Activated CD8-positive, alpha-beta memory T cell treated with anti-CD3 and anti-CD28 coated beads, Interleukin-2, amount 10 ng/mL, durations not matched to agents 7 days and 5 days (primary cell): ENCODE measurements at regions not wholly inside any gene's neighbourhood (a gene's known extent, or its start where the extent isn't known, plus 50 kb on each side); places are given as distances from the start of the nearest gene placed in this dataset.
"Not testable (repeated sequence)": the region's sequence is repeated elsewhere in the genome, so short reads cannot be mapped to it uniquely, and the experiment has no call there.

Source experiments
- ATAC-seq: fragments of 150-1000 bp; cut with Tn5 transposase; one replicate; pipeline ENCODE4 v1.10.0; 2021; ENCODE audit warnings: moderate library complexity
- CTCF ChIA-PET: fragments of 350-600 bp; sonication (Branson Sonifier 250); formaldehyde crosslinking; loops from one replicate; lab custom pipeline; 2021; ENCODE audit warnings: antibody characterized with exemption; lab: Charles Lee
- DNase-seq: peaks from one replicate; pipeline ENCODE4 v3.0.0-alpha.2; 2020
- H3K27ac Mint-ChIP-seq: one replicate; pipeline ENCODE4 v1.8.0; 2021; ENCODE audit warnings: mild to moderate bottlenecking, mixed read lengths
- H3K27me3 Mint-ChIP-seq: one replicate; pipeline ENCODE4 v1.8.0; 2021; ENCODE audit warnings: mixed read lengths
- H3K36me3 Mint-ChIP-seq: one replicate; pipeline ENCODE4 v1.8.0; 2021; ENCODE audit warnings: mild to moderate bottlenecking, mixed read lengths
- H3K4me1 Mint-ChIP-seq: one replicate; pipeline ENCODE4 v1.8.0; 2021; ENCODE audit warnings: mixed read lengths
- H3K4me3 Mint-ChIP-seq: one replicate; pipeline ENCODE4 v1.8.0; 2021; ENCODE audit warnings: mild to moderate bottlenecking, moderate library complexity, mixed read lengths
- H3K9me3 Mint-ChIP-seq: one replicate; pipeline ENCODE4 v1.8.0; 2022; ENCODE audit warnings: low read depth, mixed read lengths

- Mint-ChIP-seq H3K27ac (no peak overlapping the region), H3K36me3 (no peaks in the 10 kb centered on the region), H3K9me3 (no peaks in the 10 kb centered on the region), H3K4me3 (no peak overlapping the region), H3K27me3 (no peaks in the 10 kb centered on the region), H3K4me1 (no peaks in the 10 kb centered on the region)
- ATAC-seq (no peak), DNase-seq (no peak)
- CTCF ChIA-PET = no interaction called here
Measured at GRCh38 chr7:10612950-10613349, 360.7 kb upstream of the PHF14 start.

DNA sequence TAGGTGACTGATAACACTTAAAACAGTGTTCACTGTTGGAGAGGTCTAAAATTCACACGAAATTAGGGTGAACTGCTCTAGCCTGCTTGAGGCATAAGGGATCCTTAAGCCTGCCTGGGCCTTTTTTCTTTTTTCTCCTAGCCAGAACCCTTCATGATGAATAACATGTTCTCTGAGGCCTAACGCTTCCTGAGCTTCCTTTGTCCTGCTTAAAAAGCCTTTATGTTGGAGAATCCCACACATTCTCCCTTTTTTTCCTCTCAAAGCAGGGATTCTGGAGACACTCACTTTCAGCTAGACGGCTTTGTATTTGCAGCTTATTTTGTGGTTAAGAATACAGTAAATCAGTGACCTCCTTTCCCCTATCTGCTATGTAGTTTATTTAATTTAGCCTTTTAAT lies 354.7 kb upstream of the PHF14 start:
- CTCF ChIA-PET = no interaction called here
- H3K4me3 Mint-ChIP-seq = no peak overlapping the region
- ATAC-seq (no peak), DNase-seq (no peak)
- no peak overlapping the region for H3K27ac Mint-ChIP-seq
- no peaks in the 10 kb centered on the region for H3K36me3 Mint-ChIP-seq
- no peaks in the 10 kb centered on the region for H3K27me3 Mint-ChIP-seq
- no peaks in the 10 kb centered on the region for H3K4me1 Mint-ChIP-seq
- H3K9me3 Mint-ChIP-seq = peaks cover 10% of the 10 kb centered on the region

DNA sequence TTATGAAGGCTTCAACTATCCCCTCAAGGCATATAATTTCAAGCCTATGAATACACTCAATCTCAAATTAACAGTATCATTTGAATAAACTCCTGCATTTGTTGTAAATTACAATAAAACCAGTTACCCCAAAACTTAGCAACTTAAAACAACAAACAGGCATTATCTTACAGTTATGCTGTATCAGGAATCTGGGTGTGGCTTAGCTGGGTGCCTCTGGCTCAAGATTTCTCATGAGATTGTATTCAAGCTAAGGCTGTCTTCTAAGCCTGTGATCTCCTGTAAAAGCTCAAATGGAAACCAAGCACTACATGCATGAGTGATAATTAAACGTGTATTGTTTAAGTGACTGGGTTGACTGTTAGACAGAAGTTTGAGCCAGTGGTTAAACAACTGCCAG lies 341.0 kb upstream of the PHF14 start:
- H3K9me3 Mint-ChIP-seq = no peaks in the 10 kb centered on the region
- no peak for ATAC-seq
- no peak for DNase-seq
- no peaks in the 10 kb centered on the region for H3K4me1 Mint-ChIP-seq
- no peaks in the 10 kb centered on the region for H3K36me3 Mint-ChIP-seq
- no peak overlapping the region for H3K27ac Mint-ChIP-seq
- H3K4me3 Mint-ChIP-seq = no peak overlapping the region
- CTCF ChIA-PET = no interaction called here
- no peaks in the 10 kb centered on the region for H3K27me3 Mint-ChIP-seq

GRCh38 chr7:10634239-10634638 lies 339.4 kb upstream of the PHF14 start:
- CTCF ChIA-PET = no interaction called here
- H3K36me3 Mint-ChIP-seq = no peaks in the 10 kb centered on the region
- H3K27ac Mint-ChIP-seq = no peak overlapping the region

GRCh38 chr7:10637991-10638390 lies 335.7 kb upstream of the PHF14 start:
- Mint-ChIP-seq H3K4me3 (no peak overlapping the region), H3K36me3 (no peaks in the 10 kb centered on the region), H3K27ac (no peak overlapping the region), H3K9me3 (no peaks in the 10 kb centered on the region), H3K4me1 (peaks cover 2% of the 10 kb centered on the region), H3K27me3 (no peaks in the 10 kb centered on the region)
- ATAC-seq = no peak
- CTCF ChIA-PET = no interaction called here
- no peak for DNase-seq

More at GRCh38 chr7:10634239-10634638, 339.4 kb upstream of the PHF14 start:
- ATAC-seq (no peak), DNase-seq (no peak)
- H3K9me3 Mint-ChIP-seq = no peaks in the 10 kb centered on the region
- H3K4me1 Mint-ChIP-seq = no peaks in the 10 kb centered on the region
- no peaks in the 10 kb centered on the region for H3K27me3 Mint-ChIP-seq
- H3K4me3 Mint-ChIP-seq = no peak overlapping the region

DNA sequence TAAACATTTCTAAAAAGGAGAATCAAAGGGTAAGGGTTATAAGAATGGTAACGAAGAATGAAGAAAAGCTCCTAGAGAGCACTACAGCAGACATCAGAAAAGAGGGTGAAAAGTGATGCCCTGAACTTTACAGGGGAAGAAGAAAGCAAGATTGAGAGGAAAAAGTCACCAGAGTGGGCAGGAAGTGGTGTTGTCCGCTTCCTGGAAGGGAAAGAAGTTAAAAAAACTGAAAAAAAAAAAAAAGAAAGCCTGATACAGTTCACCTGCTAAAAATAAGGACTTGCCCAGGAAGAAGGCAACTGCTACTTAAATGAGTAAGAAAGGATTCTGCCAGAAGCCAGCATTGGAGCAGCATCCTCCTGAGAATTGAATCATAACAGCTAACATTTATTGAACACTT lies 330.1 kb upstream of the PHF14 start:
- Mint-ChIP-seq H3K27ac (peak overlapping the region; percentile 2), H3K36me3 (no peaks in the 10 kb centered on the region), H3K4me1 (peaks cover 19% of the 10 kb centered on the region), H3K27me3 (no peaks in the 10 kb centered on the region), H3K9me3 (no peaks in the 10 kb centered on the region), H3K4me3 (no peak overlapping the region)
- ATAC-seq = peak; percentile 67
- CTCF ChIA-PET = no interaction called here
- DNase-seq = peak; percentile 53

GRCh38 chr7:10644849-10645248 lies 328.8 kb upstream of the PHF14 start:
- Mint-ChIP-seq H3K27ac (no peak overlapping the region), H3K9me3 (no peaks in the 10 kb centered on the region), H3K4me1 (peaks cover 19% of the 10 kb centered on the region), H3K27me3 (no peaks in the 10 kb centered on the region), H3K36me3 (no peaks in the 10 kb centered on the region), H3K4me3 (no peak overlapping the region)
- no peak for DNase-seq
- no peak for ATAC-seq
- CTCF ChIA-PET = no interaction called here

- Mint-ChIP-seq H3K27me3 (no peaks in the 10 kb centered on the region), H3K4me3 (no peak overlapping the region), H3K27ac (no peak overlapping the region), H3K4me1 (peaks cover 19% of the 10 kb centered on the region), H3K9me3 (no peaks in the 10 kb centered on the region), H3K36me3 (no peaks in the 10 kb centered on the region)
- no peak for DNase-seq
- ATAC-seq = no peak
- CTCF ChIA-PET = no interaction called here
Measured at GRCh38 chr7:10646194-10646593, 327.5 kb upstream of the PHF14 start.

- no peak for DNase-seq
- no peak overlapping the region for H3K4me3 Mint-ChIP-seq
- H3K9me3 Mint-ChIP-seq = no peaks in the 10 kb centered on the region
- H3K27me3 Mint-ChIP-seq = no peaks in the 10 kb centered on the region
- ATAC-seq = no peak
- no peaks in the 10 kb centered on the region for H3K36me3 Mint-ChIP-seq
- no peak overlapping the region for H3K27ac Mint-ChIP-seq
- H3K4me1 Mint-ChIP-seq = peaks cover 15% of the 10 kb centered on the region
- CTCF ChIA-PET = no interaction called here
Measured at GRCh38 chr7:10648289-10648688, 325.4 kb upstream of the PHF14 start.

GRCh38 chr7:10649120-10649519 lies 324.6 kb upstream of the PHF14 start:
- H3K4me3 Mint-ChIP-seq, CTCF ChIA-PET, H3K27ac Mint-ChIP-seq, ATAC-seq, H3K9me3 Mint-ChIP-seq, H3K4me1 Mint-ChIP-seq, DNase-seq, H3K27me3 Mint-ChIP-seq, H3K36me3 Mint-ChIP-seq: not testable (repeated sequence)

DNA sequence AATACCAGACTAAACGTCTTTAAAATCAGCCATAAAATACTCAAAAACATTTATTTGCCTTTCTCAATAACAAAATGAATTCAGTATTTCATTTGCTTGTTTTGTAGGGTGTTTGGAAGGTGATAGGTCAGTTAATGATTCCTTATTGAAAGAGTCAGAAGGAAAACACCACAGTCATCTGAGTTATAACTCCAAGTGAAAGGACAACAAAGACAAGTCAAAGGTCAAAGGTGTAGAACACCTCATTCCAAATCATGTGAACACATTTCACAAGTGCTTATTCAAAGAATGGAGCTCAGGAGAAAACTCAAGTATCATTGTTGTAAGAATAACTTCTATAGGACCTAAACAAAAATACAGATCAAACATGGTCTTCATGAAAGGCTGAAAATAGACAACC lies 318.6 kb upstream of the PHF14 start:
- no peak overlapping the region for H3K27ac Mint-ChIP-seq

GRCh38 chr7:10657201-10657600 lies 316.5 kb upstream of the PHF14 start:
- H3K9me3 Mint-ChIP-seq = no peaks in the 10 kb centered on the region
- H3K4me1 Mint-ChIP-seq = no peaks in the 10 kb centered on the region
- no peak overlapping the region for H3K4me3 Mint-ChIP-seq
- CTCF ChIA-PET = no interaction called here
- DNase-seq (no peak), ATAC-seq (no peak)
- H3K27ac Mint-ChIP-seq = no peak overlapping the region
- H3K27me3 Mint-ChIP-seq = peaks cover 3% of the 10 kb centered on the region
- H3K36me3 Mint-ChIP-seq = no peaks in the 10 kb centered on the region

More for the DNA sequence above, 318.6 kb upstream of the PHF14 start:
- DNase-seq (no peak), ATAC-seq (no peak)
- Mint-ChIP-seq H3K36me3 (no peaks in the 10 kb centered on the region), H3K4me1 (no peaks in the 10 kb centered on the region), H3K27me3 (peaks cover 3% of the 10 kb centered on the region), H3K4me3 (no peak overlapping the region), H3K9me3 (no peaks in the 10 kb centered on the region)
- CTCF ChIA-PET = no interaction called here

DNA sequence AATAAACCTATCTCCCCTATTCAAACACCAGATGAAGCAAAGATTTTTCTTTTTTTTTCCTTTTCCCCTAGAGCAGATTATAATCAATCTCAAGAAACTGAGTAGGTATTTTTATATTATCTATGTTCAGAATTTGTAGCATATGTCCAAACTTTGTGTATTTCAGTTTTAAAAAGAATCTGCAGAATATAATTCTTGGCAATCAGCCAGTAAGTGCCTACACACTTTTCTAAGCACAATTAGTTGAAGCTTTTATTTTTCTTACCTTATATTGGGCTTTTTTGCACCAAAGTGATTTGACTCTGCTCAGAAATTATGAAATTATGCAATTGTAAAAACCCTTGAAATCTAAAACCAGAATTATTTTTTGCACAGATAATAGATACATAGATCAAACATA lies 315.8 kb upstream of the PHF14 start:
- Mint-ChIP-seq H3K27ac (no peak overlapping the region), H3K27me3 (peaks cover 3% of the 10 kb centered on the region), H3K4me1 (no peaks in the 10 kb centered on the region), H3K9me3 (no peaks in the 10 kb centered on the region), H3K4me3 (no peak overlapping the region), H3K36me3 (no peaks in the 10 kb centered on the region)
- CTCF ChIA-PET = no interaction called here
- DNase-seq (no peak), ATAC-seq (no peak)

- H3K27ac Mint-ChIP-seq = no peak overlapping the region
- H3K36me3 Mint-ChIP-seq = no peaks in the 10 kb centered on the region
- peaks cover 3% of the 10 kb centered on the region for H3K27me3 Mint-ChIP-seq
- no peak overlapping the region for H3K4me3 Mint-ChIP-seq
- no peaks in the 10 kb centered on the region for H3K4me1 Mint-ChIP-seq
- ATAC-seq (no peak), DNase-seq (no peak)
- H3K9me3 Mint-ChIP-seq = no peaks in the 10 kb centered on the region
- CTCF ChIA-PET = no interaction called here
Measured at GRCh38 chr7:10662491-10662890, 311.2 kb upstream of the PHF14 start.
